HG02938 (cell line): ENCODE measurements at regions not wholly inside any gene's neighbourhood (a gene's known extent, or its start where the extent isn't known, plus 50 kb on each side); places are given as distances from the start of the nearest gene placed in this dataset.

ENCODE experiments used
- ATAC-seq: cut with Tn5 transposase; IDR thresholded peaks from one replicate; pipeline ENCODE4 v1.9.1; 2021; ENCODE audit warnings: mild to moderate bottlenecking, moderate library complexity; ENCODE audit not compliant: unreplicated experiment

- no peak for ATAC-seq
Observed at GRCh38 chr6:167573461-167574215, 248.8 kb downstream of the TTLL2 start.

GRCh38 chr6:167574431-167575151 lies 249.7 kb downstream of the TTLL2 start:
- ATAC-seq = no peak

- no peak for ATAC-seq
Observed at GRCh38 chr6:167575158-167575696, 250.3 kb downstream of the TTLL2 start.

- ATAC-seq = no peak
Observed at GRCh38 chr6:167576050-167576741, 250.5 kb upstream of the AFDN start.

DNA sequence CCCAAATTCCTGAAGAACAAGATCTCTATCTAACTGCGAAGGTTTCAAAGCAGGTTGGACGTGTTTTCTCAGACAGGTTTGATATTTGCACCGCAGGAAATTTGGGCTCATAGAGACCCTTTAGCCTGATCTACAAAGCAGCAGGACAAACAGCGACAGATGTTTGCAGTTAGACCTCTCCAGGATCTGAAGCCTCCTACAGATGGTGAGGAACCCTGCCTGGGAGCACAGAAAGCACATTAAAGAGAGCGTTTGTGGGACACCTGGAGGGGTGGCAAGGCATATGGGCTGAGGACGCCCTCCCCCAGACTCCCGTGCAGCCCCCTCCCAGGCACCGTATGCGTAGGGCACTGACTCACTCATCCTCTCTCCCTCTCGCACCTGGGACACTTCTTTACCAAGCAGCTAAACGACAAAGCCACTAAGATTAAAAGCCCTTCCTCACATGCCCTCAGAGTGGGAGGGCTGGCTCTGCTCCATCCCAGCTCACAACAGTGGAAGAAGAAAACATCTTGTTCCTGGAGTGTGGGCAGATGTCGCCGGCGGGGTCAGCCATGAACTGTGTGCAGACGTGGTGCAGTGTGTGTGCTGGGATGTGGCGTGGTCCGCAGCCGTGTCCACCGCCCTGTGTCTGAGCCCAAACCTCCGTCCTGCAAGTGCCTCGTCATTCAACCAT lies 249.7 kb upstream of the AFDN start:
- ATAC-seq = no peak

DNA sequence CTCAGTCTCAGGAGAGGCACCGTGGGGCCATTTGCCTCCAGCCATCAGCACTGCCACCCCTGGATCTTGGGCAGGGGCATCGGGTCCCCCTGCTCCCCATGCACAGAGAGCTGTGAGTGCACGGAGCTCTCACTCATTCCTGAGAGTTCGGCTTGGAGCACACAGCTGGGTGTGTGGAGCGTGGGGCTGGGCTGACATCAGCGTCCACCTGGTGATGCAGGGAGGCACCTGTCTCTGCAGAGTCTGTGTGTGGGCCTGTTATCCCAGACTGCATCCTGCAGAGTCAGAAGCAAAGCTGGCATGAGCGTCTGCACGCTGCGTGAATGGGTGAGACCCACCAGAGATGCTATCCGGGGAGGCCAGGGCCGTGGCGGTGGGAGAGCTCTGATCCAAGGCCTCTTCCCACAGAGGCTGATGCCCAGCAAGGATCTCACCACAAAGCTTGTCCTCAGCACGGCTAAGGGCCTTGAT lies 248.8 kb upstream of the AFDN start:
- no peak for ATAC-seq

GRCh38 chr6:167578371-167578901 lies 248.3 kb upstream of the AFDN start:
- no peak for ATAC-seq

DNA sequence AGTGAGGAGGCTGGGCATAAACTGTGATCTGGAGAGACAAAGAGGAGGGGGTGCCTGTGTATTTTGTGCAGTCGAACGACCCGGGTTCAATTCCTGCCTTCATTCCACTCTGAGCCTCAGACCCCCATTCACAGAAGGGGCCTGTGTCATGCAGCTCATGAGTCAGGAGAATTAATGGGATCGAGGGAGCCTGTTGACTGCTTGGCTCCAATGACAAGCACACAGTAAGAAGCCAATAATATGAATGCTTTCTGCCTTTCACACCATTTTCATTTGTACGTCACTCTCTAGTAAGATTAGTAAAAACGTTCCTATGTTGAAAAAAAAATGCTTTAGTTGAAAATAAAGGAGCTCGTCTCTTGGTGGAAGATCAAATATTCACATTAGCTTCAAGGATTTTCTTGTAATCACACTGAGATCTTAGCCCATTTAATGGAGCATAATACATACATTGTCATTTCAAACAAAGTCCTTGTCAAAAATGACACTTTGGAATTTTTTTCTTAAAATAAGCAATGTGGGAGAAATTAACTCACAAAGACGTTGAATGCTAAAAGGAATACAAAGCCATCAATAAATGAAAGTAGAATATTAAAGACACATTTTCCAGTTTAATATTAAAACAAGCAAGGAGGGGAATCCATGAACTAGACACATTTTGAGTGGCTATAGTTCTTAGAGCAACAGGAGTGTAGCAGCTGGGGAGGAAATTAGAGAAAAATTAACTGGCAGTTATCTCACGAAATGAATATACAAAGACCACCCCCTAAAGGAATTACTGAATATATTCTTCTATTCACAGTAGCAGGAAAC lies 246.7 kb upstream of the AFDN start:
- ATAC-seq = no peak

DNA sequence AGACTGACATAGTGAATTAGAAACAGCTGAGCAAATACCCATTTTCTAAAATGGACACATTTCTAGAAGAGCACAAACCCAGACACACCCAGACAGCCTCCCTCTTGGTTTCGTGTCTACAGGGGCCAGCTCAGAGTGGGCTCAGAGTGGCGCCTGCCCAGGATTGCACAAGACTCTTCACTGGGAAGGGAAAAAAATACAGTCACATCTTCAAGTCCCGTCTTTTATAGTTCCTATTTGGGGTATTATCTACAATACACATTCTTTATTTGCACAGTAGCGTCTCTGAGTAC lies 246.1 kb upstream of the AFDN start:
- ATAC-seq = no peak

DNA sequence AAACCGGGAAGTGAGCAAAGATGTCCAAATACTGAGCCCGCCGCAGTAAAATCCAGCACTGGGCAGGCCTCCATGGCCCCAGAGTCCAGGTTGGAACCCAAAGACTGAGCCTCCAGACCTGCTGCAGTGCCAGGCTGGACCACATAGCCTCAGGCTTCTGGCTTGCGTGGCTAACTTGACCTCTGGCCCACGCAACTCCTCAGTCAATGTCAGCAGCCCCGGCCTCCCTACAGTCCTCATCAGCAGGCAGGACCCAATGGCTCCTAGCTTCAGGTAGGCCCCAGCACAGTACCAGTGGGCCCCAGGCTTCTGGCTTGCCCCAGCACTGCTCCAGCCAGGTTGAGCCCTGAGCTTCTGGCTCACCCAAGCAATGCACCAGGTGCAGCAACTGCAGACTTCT lies 245.1 kb upstream of the AFDN start:
- no peak for ATAC-seq

GRCh38 chr6:167583412-167583811 lies 243.3 kb upstream of the AFDN start:
- ATAC-seq = no peak

- ATAC-seq = no peak
Observed at GRCh38 chr6:167588181-167588919, 238.4 kb upstream of the AFDN start.

DNA sequence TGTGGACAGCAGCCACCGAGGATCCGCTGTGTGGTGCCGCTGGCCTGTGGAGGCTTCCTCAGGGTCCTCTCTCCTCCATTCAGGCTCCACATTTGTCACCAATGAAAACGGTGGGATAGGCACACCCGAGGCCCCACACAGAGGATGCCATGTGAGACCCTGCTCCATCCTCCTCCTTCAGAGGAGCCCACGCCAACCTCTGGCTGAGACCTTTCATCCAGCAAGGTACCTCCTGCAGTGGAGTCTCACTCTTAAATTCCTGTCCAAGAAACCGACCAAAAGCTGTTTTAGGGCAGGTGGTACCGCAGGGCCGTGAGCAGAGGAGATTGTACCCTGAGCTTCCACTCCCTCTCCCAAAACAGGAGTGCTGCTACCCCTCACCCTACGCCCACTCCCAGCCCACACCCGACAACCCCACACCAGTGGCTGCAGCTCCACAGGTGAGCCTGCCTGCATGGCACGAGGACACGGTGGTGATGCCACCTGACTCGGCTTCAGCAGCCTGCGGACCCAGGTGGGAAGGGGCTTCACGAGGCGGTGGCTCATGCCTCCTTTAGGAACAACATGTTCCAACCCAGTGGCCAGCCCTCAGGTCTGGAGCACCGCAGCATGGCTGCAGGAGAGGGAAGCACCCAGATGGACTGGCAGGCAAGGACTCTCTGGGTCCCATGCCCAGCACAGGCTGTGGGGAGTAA lies 237.6 kb upstream of the AFDN start:
- ATAC-seq = no peak

GRCh38 chr6:167589615-167589940 lies 237.1 kb upstream of the AFDN start:
- ATAC-seq = no peak

- no peak for ATAC-seq
Observed at GRCh38 chr6:167590193-167590592, 236.5 kb upstream of the AFDN start.
